IMR-90 (cell line): ENCODE measurements at regions not wholly inside any gene's neighbourhood (a gene's known extent, or its start where the extent isn't known, plus 50 kb on each side); places are given as distances from the start of the nearest gene placed in this dataset.

Experiments
- ATAC-seq: fragments of 200-7000 bp; cut with Tn5 transposase; 2 replicates; pipeline ENCODE4 v1.9.1; 2020; ENCODE audit warnings: low read depth, mild to moderate bottlenecking, moderate library complexity
- BruUV-seq: library from RNA; stranded (reverse); fragments of 400-500 nt; replicated peaks from 2 replicates; lab custom pipeline; 2021; lab: Mats Ljungman, UMichigan
- CTCF ChIA-PET: fragments of 300-600 bp; formaldehyde crosslinking; extraction: SDS; loops from one replicate; lab custom pipeline; 2021; ENCODE audit warnings: antibody characterized with exemption; lab: Yijun Ruan, JAX
- POLR2A ChIA-PET: fragments of 300-600 bp; sonication (Branson Sonifier 250); formaldehyde crosslinking; loops from one replicate; lab custom pipeline; 2022; ENCODE audit warnings: antibody characterized with exemption; ENCODE audit not compliant: unreplicated experiment; lab: Charles Lee
- DNase-seq: peaks from one replicate; pipeline ENCODE4 v3.0.0; 2013
- H2AFZ ChIP-seq: replicated peaks from 2 replicates; pipeline ENCODE3; 2013; ENCODE audit warnings: low read length, mild to moderate bottlenecking; ENCODE audit not compliant: poor library complexity
- H2AK5ac ChIP-seq: 2 replicates; pipeline ENCODE4 v1.6.1; 2013; ENCODE audit warnings: low read depth, low read length, inconsistent platforms
- H2AK9ac ChIP-seq: replicated peaks from 2 replicates; pipeline ENCODE3; 2013; ENCODE audit warnings: mild to moderate bottlenecking, low read depth, low read length, moderate library complexity; ENCODE audit not compliant: poor library complexity
- H2BK120ac ChIP-seq: 2 replicates; pipeline ENCODE4 v1.6.1; 2013; ENCODE audit warnings: low read depth, low read length, inconsistent platforms
- H2BK15ac ChIP-seq: 3 replicates; pipeline ENCODE4 v1.6.1; 2013; ENCODE audit warnings: low read depth, low read length, inconsistent platforms
- H2BK20ac ChIP-seq: 2 replicates; pipeline ENCODE4 v1.6.1; 2013; ENCODE audit warnings: low read depth, mild to moderate bottlenecking, inconsistent platforms, low read length, moderate library complexity
- H2BK5ac ChIP-seq: 2 replicates; pipeline ENCODE4 v1.6.1; 2013; ENCODE audit warnings: mild to moderate bottlenecking, low read depth, low read length, inconsistent platforms; ENCODE audit not compliant: poor library complexity, severe bottlenecking
- H3K14ac ChIP-seq: replicated peaks from 2 replicates; pipeline ENCODE4 v1.6.1; 2013; ENCODE audit warnings: low read depth, low read length, inconsistent platforms
- H3K18ac ChIP-seq: 2 replicates; pipeline ENCODE4 v1.6.1; 2013; ENCODE audit warnings: low read depth, low read length, control low read depth
- H3K23ac ChIP-seq: 2 replicates; pipeline ENCODE4 v1.6.1; 2013; ENCODE audit warnings: low read depth, low read length, inconsistent platforms
- H3K27ac ChIP-seq: 2 replicates; pipeline ENCODE4 v1.5.1; 2013; ENCODE audit warnings: mild to moderate bottlenecking, control low read depth, low read length; ENCODE audit not compliant: insufficient read depth
- H3K27me3 ChIP-seq: 2 replicates; pipeline ENCODE4 v1.6.1; 2013; ENCODE audit warnings: low read length; ENCODE audit not compliant: control insufficient read depth, insufficient read depth
- H3K36me3 ChIP-seq: 2 replicates; pipeline ENCODE4 v1.6.1; 2013; ENCODE audit warnings: low read length, mixed read lengths; ENCODE audit not compliant: control insufficient read depth, insufficient read depth
- H3K4ac ChIP-seq: 2 replicates; pipeline ENCODE4 v1.6.1; 2013; ENCODE audit warnings: low read depth, low read length, inconsistent platforms
- H3K4me1 ChIP-seq: 2 replicates; pipeline ENCODE4 v1.6.1; 2013; ENCODE audit warnings: low read length, mixed read lengths; ENCODE audit not compliant: control insufficient read depth, insufficient read depth
- H3K4me2 ChIP-seq: 2 replicates; pipeline ENCODE4 v1.6.1; 2013; ENCODE audit warnings: low read depth, mild to moderate bottlenecking, control low read depth, low read length, moderate library complexity
- H3K4me3 ChIP-seq: 2 replicates; pipeline ENCODE4 v1.5.1; 2013; ENCODE audit warnings: low read depth, mild to moderate bottlenecking, control low read depth, low read length, moderate library complexity; ENCODE audit not compliant: insufficient read depth
- H3K56ac ChIP-seq: 2 replicates; pipeline ENCODE4 v1.6.1; 2013; ENCODE audit warnings: low read length, inconsistent platforms; ENCODE audit not compliant: insufficient read depth; ENCODE audit errors: extremely low read depth
- H3K79me1 ChIP-seq, 2 experiments: 2 replicates each; pipeline ENCODE4 v1.6.1; 2013; ENCODE audit warnings: low read length in 2 of 2, inconsistent platforms in 1 of 2, low read depth in 1 of 2
- H3K9ac ChIP-seq: 2 replicates; pipeline ENCODE4 v1.6.1; 2013; ENCODE audit warnings: low read depth, low read length, control low read depth
- H3K9me1 ChIP-seq: 2 replicates; pipeline ENCODE4 v1.6.1; 2013; ENCODE audit warnings: low read length, inconsistent platforms; ENCODE audit not compliant: insufficient read depth
- H3K9me3 ChIP-seq: 2 replicates; pipeline ENCODE4 v1.6.1; 2013; ENCODE audit warnings: low read length; ENCODE audit not compliant: control insufficient read depth, insufficient read depth
- H4K20me1 ChIP-seq: 2 replicates; pipeline ENCODE4 v1.6.1; 2013; ENCODE audit warnings: low read length, inconsistent platforms; ENCODE audit not compliant: insufficient read depth
- H4K5ac ChIP-seq: 2 replicates; pipeline ENCODE4 v1.6.1; 2013; ENCODE audit warnings: mild to moderate bottlenecking, low read depth, low read length, control low read depth
- H4K8ac ChIP-seq, 2 experiments: 2 replicates each; pipeline ENCODE4 v1.6.1; 2013; ENCODE audit warnings: low read depth in 2 of 2, low read length in 2 of 2, control low read depth in 1 of 2, inconsistent platforms in 1 of 2
- H4K91ac ChIP-seq: 2 replicates; pipeline ENCODE4 v1.6.1; 2013; ENCODE audit warnings: low read depth, low read length, inconsistent platforms; ENCODE audit not compliant: insufficient read depth
- CHD1 ChIP-seq: IDR thresholded peaks from 2 replicates; pipeline ENCODE4 v1.6.1; 2012; ENCODE audit warnings: low read depth, low read length, improper control_type of control experiment
- FOS ChIP-seq: fragments of 150-350 bp; IDR thresholded peaks from 2 replicates; pipeline ENCODE4 v1.6.1; 2016; ENCODE audit warnings: low read depth, low read length
- MXI1 ChIP-seq: IDR thresholded peaks from 2 replicates; pipeline ENCODE4 v1.6.1; 2012; ENCODE audit warnings: low read depth, mild to moderate bottlenecking, low read length, moderate library complexity, borderline replicate concordance
- NFE2L2 ChIP-seq: fragments of 150-350 bp; IDR thresholded peaks from 2 replicates; pipeline ENCODE4 v1.6.1; 2016; ENCODE audit warnings: low read depth, mild to moderate bottlenecking, low read length
- WGBS, 2 experiments: methylation state at CpG; one replicate each; pipeline versions ENCODE4 v1.1.5 to v1.1.7; 2013; ENCODE audit warnings: missing lambda C conversion rate in 2 of 2; ENCODE audit not compliant: insufficient read length in 1 of 2; ENCODE audit errors: extremely low coverage in 2 of 2; 5-methylcytosine and 5-hydroxymethylcytosine counted together
- dilution Hi-C: fragments of 300-500 bp; cut with HindIII; formaldehyde crosslinking; loops from one replicate; pipeline ENCODE4 v1.14.3; 2018; ENCODE audit warnings: low sequenced_read_pairs; ENCODE audit not compliant: unreplicated experiment
- in situ Hi-C: fragments of 300-500 bp; cut with MboI; formaldehyde crosslinking; loops from 3 replicates; pipeline ENCODE4 v1.14.3; 2019; ENCODE audit warnings: low sequenced_read_pairs, inconsistent platforms, mixed read lengths
- intact Hi-C: fragments of 100-400 bp; cut with micrococcal nuclease; formaldehyde crosslinking; loops from 2 replicates; pipeline ENCODE4 v1.10.0; 2022

GRCh38 chr2:217184242-217184641 is 324.4 kb upstream of the TNP1 start:
- POLR2A ChIA-PET = no interaction called here
- H3K4me3 ChIP-seq = no peak overlapping the region
- no peak for TF ChIP-seq FOS
- no peak for TF ChIP-seq NFE2L2
- TF ChIP-seq MXI1 = no peak
- TF ChIP-seq CHD1 = no peak
- H3K4me2 ChIP-seq = no peak overlapping the region
- H3K9ac ChIP-seq = no peak overlapping the region
- H3K79me1 ChIP-seq = no peaks in the 10 kb centered on the region
- H3K27ac ChIP-seq = no peak overlapping the region
- DNase-seq (peak; percentile 62), ATAC-seq (peak; percentile 88)
- peak overlapping the region; percentile 13; the same call in 1 of the 2 replicates for H2BK20ac ChIP-seq
- H3K4me1 ChIP-seq = peaks cover 5% of the 10 kb centered on the region
- intact Hi-C loops = no loop called here
- H2BK15ac ChIP-seq = 0 out of 3 replicates have a peak overlapping the region, but pooled peaks have one; percentile 73
- H2AK5ac ChIP-seq = 0 out of 2 replicates have a peak overlapping the region, but pooled peaks have one; percentile 26
- H4K5ac ChIP-seq = peak overlapping the region; percentile 39
- H4K20me1 ChIP-seq = no peaks in the 10 kb centered on the region
- H3K27me3 ChIP-seq = no peaks in the 10 kb centered on the region
- no CpG with 5 or more reads among the region's 2 CpGs for WGBS, 2 experiments
- CTCF ChIA-PET = interaction anchor here (1.0 kb wide), 2 partner anchors 8 to 100 kb away, joined by 3 to 4 read pairs; no protein-coding TSS in a partner anchor
- H2BK120ac ChIP-seq = peak overlapping the region; percentile 53; the same call in 1 of the 2 replicates
- dilution Hi-C loops = no loop called here
- H3K18ac ChIP-seq = peak overlapping the region; percentile 75; the same call in 1 of the 2 replicates
- H3K14ac ChIP-seq = peak overlapping the region; percentile 68
- no peak overlapping the region for H3K23ac ChIP-seq
- in situ Hi-C loops = no loop called here
- BruUV-seq = no TSS peak
- peaks cover 8% of the 10 kb centered on the region for H3K9me1 ChIP-seq
- no peak overlapping the region for H2AFZ ChIP-seq
- H4K91ac ChIP-seq = no peak overlapping the region; the same call in 1 of the 2 replicates
- H3K9me3 ChIP-seq = no peaks in the 10 kb centered on the region
- H2AK9ac ChIP-seq = no peak overlapping the region
- peak overlapping the region; percentile 80 for H2BK5ac ChIP-seq
- H3K36me3 ChIP-seq = no peaks in the 10 kb centered on the region
- H4K8ac ChIP-seq = peak overlapping the region; percentile 30 to 68; a peak in 3 of 4 replicates
- H3K56ac ChIP-seq = no peak overlapping the region
- peak overlapping the region; percentile 0; the same call in 1 of the 2 replicates for H3K4ac ChIP-seq
